ENCODE measurements at regions not wholly inside any gene's neighbourhood (a gene's known extent, or its start where the extent isn't known, plus 50 kb on each side); places are given as distances from the start of the nearest gene placed in this dataset.

DNA sequence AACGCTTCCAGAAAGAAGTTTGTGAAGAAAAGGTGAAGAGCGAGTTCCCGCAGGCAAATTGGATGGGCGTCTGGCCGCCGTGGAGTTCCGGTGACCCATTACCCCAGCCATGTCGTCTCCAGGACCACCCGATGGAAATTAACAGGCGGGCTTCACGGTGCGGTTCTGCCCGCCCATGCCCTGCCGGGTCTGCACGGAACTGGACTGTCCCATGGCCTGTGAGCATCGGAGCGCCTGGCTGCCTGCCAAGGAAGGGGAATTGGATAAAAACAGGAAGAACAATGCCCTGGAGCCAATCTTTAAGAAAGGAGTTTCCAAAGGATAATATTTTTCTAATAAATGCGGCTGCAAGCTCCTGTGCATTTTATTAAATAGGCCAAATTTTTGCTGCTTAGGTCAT, 319.8 kb upstream of the SLC7A11 start:
- Histone ChIP-seq H2BK5ac (ENCODE audit: low read depth, low read length, poor library complexity, severe bottlenecking) (no peak overlapping the region), H3K4me3 (ENCODE audit: insufficient read depth, low read depth, low read length) (no peak overlapping the region), H4K5ac (ENCODE audit: low read depth, low read length) (no peak overlapping the region), H3K9me3 (ENCODE audit: control insufficient read depth, insufficient read depth, low read length) (no peaks in the 10 kb centered on the region), H3K27ac (ENCODE audit: insufficient read depth, low read length) (no peak overlapping the region), H3K56ac (ENCODE audit: extremely low read depth, insufficient read depth, low read length) (no peak overlapping the region), H3K4me1 (ENCODE audit: control insufficient read depth, insufficient read depth, low read length) (peaks cover 5% of the 10 kb centered on the region; the same call in 1 of the 2 replicates), H3K9me1 (ENCODE audit: insufficient read depth, low read length) (no peaks in the 10 kb centered on the region), H3K79me1 (ENCODE audit: low read depth in 1 of 2, low read length in 2 of 2) (no peaks in the 10 kb centered on the region), H3K4me2 (ENCODE audit: low read depth, low read length) (no peak overlapping the region), H2BK120ac (ENCODE audit: low read depth, low read length) (no peak overlapping the region), H4K20me1 (ENCODE audit: insufficient read depth, low read length) (no peaks in the 10 kb centered on the region), H3K4ac (ENCODE audit: low read depth, low read length) (no peak overlapping the region), H3K18ac (ENCODE audit: low read depth, low read length) (no peak overlapping the region), H3K27me3 (ENCODE audit: control insufficient read depth, insufficient read depth, low read length) (no peaks in the 10 kb centered on the region), H2AFZ (replicated peaks; ENCODE audit: low read length, poor library complexity) (no peak overlapping the region), H4K91ac (ENCODE audit: insufficient read depth, low read depth, low read length) (no peak overlapping the region), H2BK15ac (ENCODE audit: low read depth, low read length) (no peak overlapping the region), H2BK20ac (ENCODE audit: low read depth, low read length) (no peak overlapping the region), H2AK9ac (replicated peaks; ENCODE audit: low read depth, low read length, poor library complexity) (no peak overlapping the region), H2AK5ac (ENCODE audit: low read depth, low read length) (no peak overlapping the region), H3K9ac (ENCODE audit: low read depth, low read length) (no peak overlapping the region), H3K14ac (replicated peaks; ENCODE audit: low read depth, low read length) (no peak overlapping the region), H3K36me3 (ENCODE audit: control insufficient read depth, insufficient read depth, low read length) (no peaks in the 10 kb centered on the region), H3K23ac (ENCODE audit: low read depth, low read length) (no peak overlapping the region), H4K8ac (ENCODE audit: low read depth in 2 of 2, low read length in 2 of 2) (no peak overlapping the region)
- intact Hi-C loops (cut with micrococcal nuclease) (no loop called here), dilution Hi-C loops (cut with HindIII; ENCODE audit: low sequenced_read_pairs, unreplicated experiment) (no loop called here), in situ Hi-C loops (cut with MboI; ENCODE audit: low sequenced_read_pairs) (no loop called here)
- DNase-seq (no peak), ATAC-seq (ENCODE audit: low read depth) (no peak)
- TF ChIP-seq FOS (IDR thresholded peaks at IDR 0.05; ENCODE audit: low read depth, low read length) = no peak
- no peak for TF ChIP-seq BHLHE40 (IDR thresholded peaks at IDR 0.05; ENCODE audit: low read depth, low read length)
- no peak for TF ChIP-seq ELK1 (IDR thresholded peaks at IDR 0.05; ENCODE audit: borderline replicate concordance, low read depth, low read length)
- no peak for TF ChIP-seq CTCF (conservative IDR thresholded peaks at IDR 0.05; ENCODE audit: low read depth, low read length)
- no peak for TF ChIP-seq MXI1 (IDR thresholded peaks at IDR 0.05; ENCODE audit: borderline replicate concordance, low read depth, low read length)
- no peak for TF ChIP-seq SMC3 (IDR thresholded peaks at IDR 0.05; ENCODE audit: low read depth, low read length)
- TF ChIP-seq CEBPB (IDR thresholded peaks at IDR 0.05; ENCODE audit: low read depth, low read length) = no peak
- no peak for TF ChIP-seq CHD1 (IDR thresholded peaks at IDR 0.05; ENCODE audit: low read depth, low read length)
- TF ChIP-seq NFE2L2 (IDR thresholded peaks at IDR 0.05; ENCODE audit: low read depth, low read length) = no peak
- TF ChIP-seq MAZ (IDR thresholded peaks at IDR 0.05; ENCODE audit: borderline replicate concordance, low read depth, low read length) = no peak
- BruUV-seq (replicated peaks) = no TSS peak
- no CpG with 5 or more reads among the region's 18 CpGs for WGBS, 2 experiments (ENCODE audit: extremely low coverage in 2 of 2, insufficient read length in 1 of 2)
- POLR2A ChIA-PET (ENCODE audit: unreplicated experiment) = no interaction called here
- CTCF ChIA-PET = no interaction called here
